H1 (cell line): ENCODE measurements at regions not wholly inside any gene's neighbourhood (a gene's known extent, or its start where the extent isn't known, plus 50 kb on each side); places are given as distances from the start of the nearest gene placed in this dataset.

ENCODE experiments used
- CTCF ChIA-PET: fragments of 300-600 bp; sonication (Branson Sonifier 250); formaldehyde crosslinking; loops from one replicate; lab custom pipeline; 2021; ENCODE audit not compliant: partially characterized antibody; lab: Charles Lee
- POLR2A ChIA-PET: fragments of 300-600 bp; sonication (Branson Sonifier 250); formaldehyde crosslinking; loops from one replicate; lab custom pipeline; 2021; ENCODE audit warnings: inconsistent platforms; ENCODE audit not compliant: partially characterized antibody; lab: Charles Lee
- DNase-seq, 2 experiments: peaks; one replicate each; pipeline versions ENCODE4 v3.0.0 to v3.0.0-alpha.2; 2010 to 2022; ENCODE audit warnings: low spot score in 2 of 2, low read depth in 1 of 2, mixed read lengths in 1 of 2
- FAIRE-seq: peaks from 2 replicates; lab custom pipeline; 2011; peaks lifted over from hg19 to GRCh38; lab: Jason Lieb, UNC
- H2AFZ ChIP-seq: 2 replicates; pipeline ENCODE4 v1.8.1; 2012; ENCODE audit warnings: low read length, inconsistent platforms
- H2AK5ac ChIP-seq: 2 replicates; pipeline ENCODE4 v1.6.1; 2013; ENCODE audit warnings: low read depth, low read length
- H2BK120ac ChIP-seq: replicated peaks from 2 replicates; pipeline ENCODE3; 2013; ENCODE audit warnings: low read depth, low read length, inconsistent platforms
- H2BK12ac ChIP-seq: 2 replicates; pipeline ENCODE4 v1.6.1; 2013; ENCODE audit warnings: low read depth, low read length
- H2BK15ac ChIP-seq: 2 replicates; pipeline ENCODE4 v1.6.1; 2013; ENCODE audit warnings: low read length
- H2BK20ac ChIP-seq: 2 replicates; pipeline ENCODE4 v1.6.1; 2013; ENCODE audit warnings: low read length
- H2BK5ac ChIP-seq: 2 replicates; pipeline ENCODE4 v1.6.1; 2013; ENCODE audit warnings: low read depth, low read length
- H3K14ac ChIP-seq: 2 replicates; pipeline ENCODE4 v1.6.1; 2013; ENCODE audit warnings: inconsistent platforms; ENCODE audit not compliant: insufficient read length
- H3K18ac ChIP-seq: 2 replicates; pipeline ENCODE4 v1.6.1; 2013; ENCODE audit warnings: low read length; ENCODE audit errors: extremely low read depth
- H3K23ac ChIP-seq: 2 replicates; pipeline ENCODE4 v1.6.1; 2013; ENCODE audit warnings: inconsistent platforms; ENCODE audit not compliant: insufficient read length
- H3K23me2 ChIP-seq: 2 replicates; pipeline ENCODE4 v1.6.1; 2013; ENCODE audit warnings: low read depth, low read length
- H3K27ac ChIP-seq: 2 replicates; pipeline ENCODE4 v1.6.1; 2011; ENCODE audit warnings: low read depth, low read length, inconsistent platforms
- H3K27me3 ChIP-seq, 4 experiments: replicated peaks in 1 of 4; 1 replicate in 1 of 4; 2 replicates in 3 of 4; pipeline versions ENCODE4 v1.6.1 to v1.8.1; 2011 to 2013; ENCODE audit warnings: low read length in 3 of 4, mild to moderate bottlenecking in 3 of 4, inconsistent platforms in 2 of 4, mixed read lengths in 2 of 4, moderate library complexity in 1 of 4; ENCODE audit not compliant: control insufficient read depth in 3 of 4, insufficient read depth in 3 of 4; ENCODE audit errors: extremely low read depth in 1 of 4
- H3K36me3 ChIP-seq, 4 experiments: 2 replicates each; pipeline versions ENCODE4 v1.6.1 to v1.8.1; 2011 to 2013; ENCODE audit warnings: mild to moderate bottlenecking in 4 of 4, low read length in 3 of 4, moderate library complexity in 2 of 4, control low read depth in 1 of 4, inconsistent platforms in 1 of 4; ENCODE audit not compliant: insufficient read depth in 4 of 4, control insufficient read depth in 2 of 4
- H3K4ac ChIP-seq: replicated peaks from 2 replicates; pipeline ENCODE3; 2013; ENCODE audit warnings: low read length, low read depth, mixed read lengths, inconsistent platforms; ENCODE audit not compliant: insufficient read length
- H3K4me1 ChIP-seq, 4 experiments: replicated peaks in 1 of 4; 1 replicate in 1 of 4; 2 replicates in 3 of 4; pipeline versions ENCODE4 v1.6.1 to v1.8.1; 2011 to 2013; ENCODE audit warnings: low read length in 3 of 4, inconsistent platforms in 2 of 4, mixed read lengths in 1 of 4; ENCODE audit not compliant: insufficient read depth in 4 of 4, control insufficient read depth in 3 of 4
- H3K4me2 ChIP-seq, 2 experiments: 2 replicates each; pipeline versions ENCODE4 v1.6.1 to v1.8.1; 2011 to 2013; ENCODE audit warnings: low read depth in 2 of 2, low read length in 2 of 2, control low read depth in 1 of 2, inconsistent platforms in 1 of 2, mild to moderate bottlenecking in 1 of 2; ENCODE audit not compliant: insufficient read depth in 1 of 2
- H3K4me3 ChIP-seq, 4 experiments: fragments of 200-600, 300-600 bp in 1 of 4; sonication (generic), shearing (Covaris generic), sonication (Bioruptor Twin) in 1 of 4; 2 replicates each; pipeline versions ENCODE4 v1.5.1 to v1.8.1; 2011 to 2016; ENCODE audit warnings: low read length in 4 of 4, low read depth in 3 of 4, control low read depth in 2 of 4, inconsistent platforms in 2 of 4, mild to moderate bottlenecking in 2 of 4, mixed read lengths in 1 of 4, moderate library complexity in 1 of 4; ENCODE audit not compliant: insufficient read depth in 2 of 4; ENCODE audit errors: extremely low read depth in 1 of 4
- H3K56ac ChIP-seq: replicated peaks from 2 replicates; pipeline ENCODE3; 2013; ENCODE audit warnings: low read depth, mild to moderate bottlenecking, mixed read lengths, low read length, inconsistent platforms; ENCODE audit not compliant: insufficient read length
- H3K79me1 ChIP-seq: 2 replicates; pipeline ENCODE4 v1.6.1; 2013; ENCODE audit warnings: low read depth, low read length, control low read depth
- H3K79me2 ChIP-seq, 2 experiments: 2 replicates each; pipeline versions ENCODE4 v1.6.1 to v1.8.1; 2012 to 2013; ENCODE audit warnings: low read length in 2 of 2, mild to moderate bottlenecking in 2 of 2, inconsistent platforms in 1 of 2; ENCODE audit not compliant: insufficient read depth in 2 of 2, control insufficient read depth in 1 of 2
- H3K9ac ChIP-seq, 4 experiments: replicated peaks in 1 of 4; 1 replicate in 1 of 4; 2 replicates in 3 of 4; pipeline versions ENCODE4 v1.6.1 to v1.8.1; 2011 to 2013; ENCODE audit warnings: low read depth in 3 of 4, low read length in 3 of 4, control low read depth in 2 of 4, mild to moderate bottlenecking in 2 of 4, moderate library complexity in 2 of 4, inconsistent platforms in 1 of 4; ENCODE audit errors: extremely low read depth in 1 of 4
- H3K9me3 ChIP-seq, 2 experiments: 2 replicates each; pipeline versions ENCODE4 v1.6.1 to v1.8.1; 2012 to 2013; ENCODE audit warnings: mild to moderate bottlenecking in 2 of 2, moderate library complexity in 2 of 2, control low read depth in 1 of 2, inconsistent platforms in 1 of 2, low read depth in 1 of 2, low read length in 1 of 2, mixed read lengths in 1 of 2; ENCODE audit not compliant: insufficient read depth in 2 of 2
- H4K20me1 ChIP-seq, 2 experiments: replicated peaks in 1 of 2; 2 replicates each; pipeline versions ENCODE3 to v1.8.1; 2011 to 2013; ENCODE audit warnings: inconsistent platforms in 2 of 2, low read length in 2 of 2, mild to moderate bottlenecking in 1 of 2; ENCODE audit not compliant: insufficient read depth in 2 of 2, control insufficient read depth in 1 of 2
- H4K5ac ChIP-seq: 2 replicates; pipeline ENCODE4 v1.6.1; 2013; ENCODE audit warnings: low read length, low read depth, mixed read lengths, inconsistent platforms; ENCODE audit not compliant: insufficient read length
- H4K8ac ChIP-seq: 2 replicates; pipeline ENCODE4 v1.8.0; 2013; ENCODE audit warnings: mild to moderate bottlenecking, moderate library complexity, low read length, inconsistent platforms; ENCODE audit not compliant: insufficient read depth; ENCODE audit errors: extremely low read depth
- H4K91ac ChIP-seq: replicated peaks from 2 replicates; pipeline ENCODE3; 2013; ENCODE audit warnings: low read length, mixed read lengths, inconsistent platforms; ENCODE audit not compliant: insufficient read length
- YY1 ChIP-seq: IDR thresholded peaks from 2 replicates; pipeline ENCODE4 v1.6.1; 2011; ENCODE audit warnings: low read depth, mild to moderate bottlenecking, low read length
- WGBS, 2 experiments: shearing (Covaris generic) in 1 of 2; methylation state at CpG; one replicate each; pipeline versions ENCODE4 v1.1.6 to v1.1.7; 2013 to 2015; ENCODE audit warnings: low lambda C conversion rate in 2 of 2, mixed read lengths in 2 of 2, inconsistent platforms in 1 of 2, low coverage in 1 of 2, missing lambda C conversion rate in 1 of 2; ENCODE audit not compliant: insufficient replicate concordance in 2 of 2, insufficient coverage in 1 of 2, insufficient read length in 1 of 2; ENCODE audit errors: extremely low coverage in 1 of 2, missing lambda C conversion rate in 1 of 2; 5-methylcytosine and 5-hydroxymethylcytosine counted together

- Histone ChIP-seq H2BK5ac (no peak overlapping the region), H4K5ac (no peak overlapping the region), H3K23ac (no peak overlapping the region), H3K9ac (no peak overlapping the region), H3K4me2 (no peak overlapping the region), H3K79me2 (no peaks in the 10 kb centered on the region), H3K14ac (no peak overlapping the region), H2BK120ac (no peak overlapping the region), H3K18ac (no peak overlapping the region), H2BK12ac (no peak overlapping the region), H3K23me2 (no peaks in the 10 kb centered on the region), H3K27me3 (no peaks in the 10 kb centered on the region), H2AFZ (no peak overlapping the region), H3K4me1 (no peaks in the 10 kb centered on the region), H3K56ac (no peak overlapping the region), H2BK20ac (no peak overlapping the region), H2AK5ac (no peak overlapping the region), H2BK15ac (no peak overlapping the region), H3K79me1 (no peaks in the 10 kb centered on the region), H3K4me3 (no peak overlapping the region), H3K9me3 (no peaks in the 10 kb centered on the region), H3K4ac (no peak overlapping the region), H4K20me1 (no peaks in the 10 kb centered on the region), H3K27ac (no peak overlapping the region), H4K91ac (no peak overlapping the region), H4K8ac (no peak overlapping the region), H3K36me3 (no peaks in the 10 kb centered on the region)
- 85% methylated on average over 4 of the region's 4 CpGs; no CpG with 5 or more reads in 1 of the 2 experiments for WGBS, 2 experiments
- ChIA-PET POLR2A (no interaction called here), CTCF (no interaction called here)
- FAIRE-seq, result no peak
- no peak for DNase-seq
- no peak for TF ChIP-seq YY1
Observed at GRCh38 chr1:116207126-116207735, 96.0 kb downstream of the MAB21L3 start.
